Gastrocnemius medialis (tissue), 4 donors: ENCODE measurements at regions not wholly inside any gene's neighbourhood (a gene's known extent, or its start where the extent isn't known, plus 50 kb on each side); places are given as distances from the start of the nearest gene placed in this dataset.

Experiments used
- ATAC-seq, 2 donors: fragments of 150-250 bp; one replicate each; pipeline ENCODE4 v1.9.1; 2016
- DNase-seq, 2 donors: peaks; one replicate each; pipeline ENCODE4 v3.0.0-alpha.2; 2019
- H3K27ac ChIP-seq, 4 donors: fragments of 200-600 bp; sonication (generic); 1 replicate in 1 of 4; 2 replicates in 3 of 4; pipeline ENCODE4 v1.5.1; 2016 to 2018; ENCODE audit warnings: mild to moderate bottlenecking in 2 of 4, moderate library complexity in 1 of 4
- H3K27me3 ChIP-seq, 3 donors: fragments of 200-600 bp; sonication (generic) in 2 of 3; 1 replicate in 1 of 3; 2 replicates in 2 of 3; pipeline versions ENCODE4 v1.5.1 to v1.6.0; 2016 to 2019; ENCODE audit warnings: mild to moderate bottlenecking in 1 of 3, moderate library complexity in 1 of 3
- H3K36me3 ChIP-seq, 2 donors: fragments of 200-600 bp; sonication (generic) in 1 of 2; one replicate each; pipeline ENCODE4 v1.5.1; 2017 to 2018
- H3K4me1 ChIP-seq, 2 donors: fragments of 200-600 bp; sonication (generic) in 1 of 2; one replicate each; pipeline ENCODE4 v1.5.1; 2016 to 2017; ENCODE audit warnings: mild to moderate bottlenecking in 2 of 2
- H3K4me3 ChIP-seq, 4 donors: fragments of 200-600 bp; sonication (generic) in 3 of 4; 1 replicate in 1 of 4; 2 replicates in 3 of 4; pipeline ENCODE4 v1.5.1; 2016 to 2019; ENCODE audit warnings: mild to moderate bottlenecking in 2 of 4
- H3K9me3 ChIP-seq, 3 donors: fragments of 200-600 bp; sonication (generic) in 2 of 3; 1 replicate in 1 of 3; 2 replicates in 2 of 3; pipeline ENCODE4 v1.5.1; 2016 to 2019
- POLR2A ChIP-seq, 2 donors: fragments of 450-650 bp; IDR thresholded peaks; one replicate each; pipeline ENCODE4 v1.6.1; 2017; ENCODE audit warnings: antibody characterized with exemption in 2 of 2, mild to moderate bottlenecking in 2 of 2, moderate library complexity in 2 of 2
- in situ Hi-C, 4 donors: fragments of 200-750 bp; cut with MboI; loops; one replicate each; pipeline versions ENCODE4 v1.15.0 to v1.8.0; 2017; ENCODE audit warnings: low sequenced_read_pairs in 4 of 4
- intact Hi-C: fragments of 100-400 bp; cut with DNase I; formaldehyde crosslinking; loops from one replicate; pipeline ENCODE4 v1.15.1; 2023; ENCODE audit warnings: low total_unique reads
- TF ChIP-seq, protein P1 (sequence below), 5 experiments: fragments of 450-650 bp in 3 of 5; fragments of 200-600 bp in 2 of 5; sonication (generic) in 2 of 5; IDR thresholded peaks in 4 of 5; conservative IDR thresholded peaks in 1 of 5; 1 replicate in 4 of 5; 2 replicates in 1 of 5; pipeline ENCODE4 v1.5.1; 2016 to 2019; ENCODE audit warnings: antibody characterized with exemption in 5 of 5, mild to moderate bottlenecking in 3 of 5, moderate library complexity in 3 of 5

DNA sequence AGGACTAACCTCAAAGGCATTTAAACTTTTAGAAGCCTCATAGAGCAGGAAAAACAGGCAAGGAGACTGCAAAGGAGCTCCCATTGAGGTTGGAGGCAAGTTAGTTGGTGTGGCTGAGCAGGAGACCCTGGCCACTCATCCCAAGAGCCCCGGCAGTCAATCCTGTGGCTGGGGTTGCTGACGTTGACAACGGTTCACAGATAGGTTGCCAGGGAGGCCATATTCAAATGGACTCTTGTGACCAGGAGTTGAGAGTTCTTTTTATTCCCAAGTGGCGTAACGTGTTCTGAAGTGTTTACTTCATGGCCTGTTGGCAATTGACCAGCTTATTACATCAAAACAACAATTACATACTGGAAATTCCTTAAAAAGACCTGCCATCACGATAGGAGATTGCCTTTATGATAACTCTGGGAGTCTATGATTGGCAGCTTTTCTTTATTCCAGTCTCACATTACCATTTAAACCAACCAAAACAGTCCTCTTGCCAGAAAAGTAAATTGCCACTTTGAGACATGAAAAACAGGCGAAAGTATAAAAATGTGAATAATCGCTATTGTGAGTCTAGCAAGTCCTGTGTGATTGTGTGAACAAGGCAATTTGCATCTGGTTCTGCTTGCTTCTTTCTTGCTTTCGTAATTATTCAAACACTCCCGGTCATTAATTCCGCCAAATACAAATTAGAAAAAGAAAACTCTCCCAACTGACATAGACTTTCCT is 394.9 kb downstream of the MED10 start:
- Histone ChIP-seq H3K4me1 (no peaks in the 10 kb centered on the region), H3K9me3 (no peaks in the 10 kb centered on the region), H3K27ac (no peak overlapping the region), H3K36me3 (no peaks in the 10 kb centered on the region), H3K27me3 (no peaks in the 10 kb centered on the region), H3K4me3 (no peak overlapping the region)
- intact Hi-C loops (no loop called here), in situ Hi-C loops (no loop called here)
- DNase-seq (no peak), ATAC-seq (no peak)
- TF ChIP-seq, protein P1, sequence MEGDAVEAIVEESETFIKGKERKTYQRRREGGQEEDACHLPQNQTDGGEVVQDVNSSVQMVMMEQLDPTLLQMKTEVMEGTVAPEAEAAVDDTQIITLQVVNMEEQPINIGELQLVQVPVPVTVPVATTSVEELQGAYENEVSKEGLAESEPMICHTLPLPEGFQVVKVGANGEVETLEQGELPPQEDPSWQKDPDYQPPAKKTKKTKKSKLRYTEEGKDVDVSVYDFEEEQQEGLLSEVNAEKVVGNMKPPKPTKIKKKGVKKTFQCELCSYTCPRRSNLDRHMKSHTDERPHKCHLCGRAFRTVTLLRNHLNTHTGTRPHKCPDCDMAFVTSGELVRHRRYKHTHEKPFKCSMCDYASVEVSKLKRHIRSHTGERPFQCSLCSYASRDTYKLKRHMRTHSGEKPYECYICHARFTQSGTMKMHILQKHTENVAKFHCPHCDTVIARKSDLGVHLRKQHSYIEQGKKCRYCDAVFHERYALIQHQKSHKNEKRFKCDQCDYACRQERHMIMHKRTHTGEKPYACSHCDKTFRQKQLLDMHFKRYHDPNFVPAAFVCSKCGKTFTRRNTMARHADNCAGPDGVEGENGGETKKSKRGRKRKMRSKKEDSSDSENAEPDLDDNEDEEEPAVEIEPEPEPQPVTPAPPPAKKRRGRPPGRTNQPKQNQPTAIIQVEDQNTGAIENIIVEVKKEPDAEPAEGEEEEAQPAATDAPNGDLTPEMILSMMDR (IDR thresholded peaks at IDR 0.05 in 4 of 5, conservative IDR thresholded peaks at IDR 0.05 in 1 of 5), result no peak
- no peak for TF ChIP-seq POLR2A (IDR thresholded peaks at IDR 0.05)

DNA sequence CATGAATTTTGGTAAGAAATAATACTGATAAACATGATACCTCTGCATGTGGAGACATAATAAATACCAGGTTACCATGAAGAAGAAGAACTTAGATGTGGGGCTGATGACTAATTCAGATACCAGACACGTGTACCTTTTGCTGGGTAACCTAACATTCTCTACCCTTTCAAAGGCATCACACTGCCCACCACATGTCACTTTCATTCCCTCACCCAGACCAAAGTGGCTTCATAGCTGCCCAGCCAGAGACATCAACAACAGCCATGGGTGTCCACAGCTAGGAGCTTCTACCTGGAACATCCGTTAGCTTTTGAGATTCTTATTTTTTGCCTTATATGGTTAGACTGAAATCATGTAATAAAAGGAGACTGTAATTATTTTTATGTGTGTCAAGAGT is 396.8 kb downstream of the MED10 start:
- in situ Hi-C loops, result no loop called here
- Histone ChIP-seq H3K4me1 (no peaks in the 10 kb centered on the region), H3K9me3 (no peaks in the 10 kb centered on the region), H3K36me3 (no peaks in the 10 kb centered on the region), H3K4me3 (no peak overlapping the region), H3K27me3 (no peaks in the 10 kb centered on the region), H3K27ac (no peak overlapping the region)
- ATAC-seq (no peak), DNase-seq (no peak)
- TF ChIP-seq POLR2A (IDR thresholded peaks at IDR 0.05), result no peak
- TF ChIP-seq, protein P1 (IDR thresholded peaks at IDR 0.05 in 4 of 5, conservative IDR thresholded peaks at IDR 0.05 in 1 of 5), result no peak
- intact Hi-C loops, result no loop called here

DNA sequence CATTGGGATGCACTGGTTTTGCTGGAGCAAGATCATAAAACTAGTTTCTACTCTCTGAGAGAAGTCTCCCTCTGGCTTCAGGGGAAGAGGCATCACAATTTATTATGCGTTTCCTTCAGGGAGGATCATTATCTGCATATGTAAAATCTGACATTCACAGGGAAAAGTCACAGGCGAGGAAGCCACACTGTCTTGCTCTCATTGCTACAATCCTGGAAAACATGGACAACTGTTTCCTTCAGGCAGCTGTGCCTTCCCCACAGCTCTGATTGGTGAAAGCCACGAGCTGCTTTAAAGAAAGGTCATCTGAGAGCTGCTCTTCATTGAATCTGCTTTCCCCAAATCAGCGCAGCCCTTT is 397.8 kb downstream of the MED10 start:
- ATAC-seq, result no peak

DNA sequence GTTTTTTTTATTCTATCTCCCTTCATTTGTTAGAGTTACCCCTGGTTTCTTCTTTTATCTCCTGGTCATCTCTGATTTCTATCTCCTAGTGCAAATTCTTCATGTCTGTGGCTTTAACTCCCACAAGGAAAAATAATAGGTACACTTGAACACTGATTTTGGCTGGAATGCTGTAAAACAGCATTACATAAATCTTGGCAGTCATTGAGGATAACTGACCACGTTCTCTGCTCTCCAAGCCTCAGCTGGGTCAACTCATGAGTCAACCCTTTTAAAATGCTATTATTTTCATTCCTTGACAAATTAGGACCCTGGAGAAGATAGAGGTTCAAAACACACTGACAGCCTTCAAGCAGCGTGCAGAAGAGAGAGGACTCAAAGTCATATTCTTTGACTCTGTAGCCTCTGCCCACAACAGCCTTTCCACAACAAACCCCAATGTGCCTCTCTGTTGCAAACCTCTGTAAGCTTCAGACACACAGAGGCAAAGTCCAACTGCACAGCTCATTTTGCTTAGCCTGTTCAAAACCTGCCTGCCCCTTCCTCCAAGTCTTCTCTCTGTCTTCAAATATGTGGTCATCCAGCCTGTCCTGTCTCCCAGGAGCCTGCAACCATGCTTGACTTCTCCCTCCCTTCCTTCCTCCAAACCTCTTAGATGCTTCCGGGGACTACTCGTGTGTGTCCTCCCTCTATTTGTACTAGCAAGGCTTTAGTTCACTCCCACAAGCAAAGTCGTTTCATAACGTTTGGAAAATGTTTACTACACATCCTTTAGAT is 398.4 kb downstream of the MED10 start:
- no peak for ATAC-seq
- no peaks in the 10 kb centered on the region for H3K36me3 ChIP-seq
- no peak for TF ChIP-seq POLR2A (IDR thresholded peaks at IDR 0.05)
- TF ChIP-seq, protein P1 (IDR thresholded peaks at IDR 0.05 in 4 of 5, conservative IDR thresholded peaks at IDR 0.05 in 1 of 5), result no peak
- no peaks in the 10 kb centered on the region for H3K9me3 ChIP-seq
- H3K4me1 ChIP-seq, result no peaks in the 10 kb centered on the region
- peaks cover 0 to 2% (median 0%) of the 10 kb centered on the region in 3 donors for H3K27me3 ChIP-seq
- H3K27ac ChIP-seq, result no peak overlapping the region
- DNase-seq, result no peak
- in situ Hi-C loops, result no loop called here
- no peak overlapping the region for H3K4me3 ChIP-seq
- intact Hi-C loops, result no loop called here

More for the DNA sequence above, 397.8 kb downstream of the MED10 start:
- no peaks in the 10 kb centered on the region for H3K36me3 ChIP-seq
- peaks cover 0 to 2% (median 0%) of the 10 kb centered on the region in 3 donors for H3K27me3 ChIP-seq
- H3K9me3 ChIP-seq, result no peaks in the 10 kb centered on the region
- TF ChIP-seq, protein P1 (IDR thresholded peaks at IDR 0.05 in 4 of 5, conservative IDR thresholded peaks at IDR 0.05 in 1 of 5), result no peak
- no peak for TF ChIP-seq POLR2A (IDR thresholded peaks at IDR 0.05)
- no peak for DNase-seq
- H3K27ac ChIP-seq, result no peak overlapping the region
- in situ Hi-C loops (no loop called here), intact Hi-C loops (no loop called here)
- H3K4me1 ChIP-seq, result no peaks in the 10 kb centered on the region
- H3K4me3 ChIP-seq, result no peak overlapping the region
